ENCODE measurements at regions not wholly inside any gene's neighbourhood (a gene's known extent, or its start where the extent isn't known, plus 50 kb on each side); places are given as distances from the start of the nearest gene placed in this dataset.

- no peaks in the 10 kb centered on the region for H3K27me3 Mint-ChIP-seq
- no peak overlapping the region for H3K27ac Mint-ChIP-seq
- H3K9me3 Mint-ChIP-seq, result peaks cover 2 to 7% (median 2%) of the 10 kb centered on the region in 3 donors
- no peaks in the 10 kb centered on the region for H3K4me1 Mint-ChIP-seq
- no peak overlapping the region for H3K4me3 Mint-ChIP-seq
- H3K36me3 Mint-ChIP-seq, result no peaks in the 10 kb centered on the region
Measured at GRCh38 chr15:47484059-47484458, 233.2 kb upstream of the SEMA6D start.

- no peaks in the 10 kb centered on the region for H3K27me3 Mint-ChIP-seq
- H3K4me1 Mint-ChIP-seq, result no peaks in the 10 kb centered on the region
Measured at GRCh38 chr15:47484997-47485396, 232.3 kb upstream of the SEMA6D start.

GRCh38 chr15:47485419-47485818 is 231.9 kb upstream of the SEMA6D start:
- no peaks in the 10 kb centered on the region for H3K27me3 Mint-ChIP-seq
- no peak overlapping the region for H3K4me3 Mint-ChIP-seq
- peaks cover 0 to 3% (median 2%) of the 10 kb centered on the region in 3 donors for H3K9me3 Mint-ChIP-seq
- H3K4me1 Mint-ChIP-seq, result no peaks in the 10 kb centered on the region
- H3K36me3 Mint-ChIP-seq, result no peaks in the 10 kb centered on the region
- H3K27ac Mint-ChIP-seq, result no peak overlapping the region

More at GRCh38 chr15:47484997-47485396, 232.3 kb upstream of the SEMA6D start:
- H3K36me3 Mint-ChIP-seq, result no peaks in the 10 kb centered on the region
- H3K9me3 Mint-ChIP-seq, result peaks cover 0 to 7% (median 2%) of the 10 kb centered on the region in 3 donors
- H3K27ac Mint-ChIP-seq, result no peak overlapping the region
- H3K4me3 Mint-ChIP-seq, result no peak overlapping the region

GRCh38 chr15:47486040-47486439 is 231.3 kb upstream of the SEMA6D start:
- no peaks in the 10 kb centered on the region for H3K27me3 Mint-ChIP-seq
- no peak overlapping the region for H3K4me3 Mint-ChIP-seq
- H3K27ac Mint-ChIP-seq, result no peak overlapping the region
- peaks cover 0 to 2% (median 1%) of the 10 kb centered on the region in 3 donors for H3K9me3 Mint-ChIP-seq
- no peaks in the 10 kb centered on the region for H3K4me1 Mint-ChIP-seq
- no peaks in the 10 kb centered on the region for H3K36me3 Mint-ChIP-seq

DNA sequence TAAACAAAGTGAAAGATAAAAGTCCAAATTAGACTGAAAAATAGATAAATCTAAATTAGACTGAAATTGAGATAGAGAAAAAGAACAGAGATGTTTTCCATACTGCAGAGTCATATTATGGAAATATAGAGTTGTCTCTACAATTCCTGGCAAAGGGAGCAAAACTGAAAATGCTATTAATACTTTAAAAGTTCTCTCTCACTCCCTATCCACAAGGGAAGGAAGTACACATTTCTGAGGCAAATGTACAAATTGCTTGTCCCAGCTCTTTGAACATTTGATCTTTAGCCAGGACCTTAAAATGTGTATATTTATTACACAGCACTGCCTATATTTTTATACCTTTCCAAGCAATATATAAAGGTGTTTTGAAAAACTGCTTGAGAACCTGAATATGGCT is 225.1 kb upstream of the SEMA6D start:
- Mint-ChIP-seq H3K9me3 (peaks cover 0 to 1% (median 0%) of the 10 kb centered on the region in 3 donors), H3K36me3 (no peaks in the 10 kb centered on the region), H3K27me3 (no peaks in the 10 kb centered on the region), H3K4me1 (no peaks in the 10 kb centered on the region), H3K4me3 (no peak overlapping the region), H3K27ac (no peak overlapping the region)

DNA sequence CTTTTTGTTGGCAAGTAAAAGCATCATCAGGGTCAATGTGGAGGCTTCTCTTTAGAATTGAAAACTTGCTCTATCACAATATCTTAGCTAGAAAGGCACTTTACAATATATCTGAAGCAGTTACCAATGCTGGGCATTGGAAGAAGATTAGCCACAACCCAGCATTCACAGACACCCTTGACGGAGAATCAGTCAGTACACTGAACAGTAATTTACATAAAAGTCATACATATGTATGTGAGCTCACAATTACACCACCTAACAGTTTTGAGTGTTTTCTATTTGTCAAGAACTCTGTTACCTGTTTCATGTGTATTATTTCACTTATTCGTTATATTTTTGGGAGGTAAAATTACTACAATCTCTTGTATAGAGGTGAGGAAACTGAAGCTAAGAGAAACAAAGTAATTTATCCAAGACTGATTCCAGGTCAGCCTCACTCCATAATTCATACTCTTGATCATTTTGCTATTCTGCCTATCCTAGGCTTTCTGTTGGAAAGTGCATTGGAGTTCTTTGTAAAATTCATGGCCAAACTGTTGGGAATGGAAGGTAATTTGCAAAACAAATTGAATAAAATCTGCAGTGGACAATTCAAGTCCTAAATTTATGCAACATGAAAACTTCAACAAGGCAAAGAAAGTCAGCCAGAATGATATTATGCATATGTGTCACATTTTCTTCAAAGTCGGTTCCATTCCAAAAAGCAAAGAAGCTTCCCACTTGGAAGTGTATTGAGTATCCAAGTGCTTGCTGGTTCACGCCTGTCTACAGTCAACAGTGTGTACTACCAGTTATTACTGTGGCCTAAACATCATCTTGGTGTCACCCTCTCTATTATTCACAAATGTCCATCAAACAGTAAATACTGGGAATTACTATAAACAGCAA is 223.7 kb upstream of the SEMA6D start:
- Mint-ChIP-seq H3K27me3 (no peaks in the 10 kb centered on the region), H3K4me1 (no peaks in the 10 kb centered on the region), H3K9me3 (peaks cover 0 to 1% (median 0%) of the 10 kb centered on the region in 3 donors), H3K36me3 (no peaks in the 10 kb centered on the region), H3K27ac (no peak overlapping the region), H3K4me3 (no peak overlapping the region)

- Mint-ChIP-seq H3K36me3 (no peaks in the 10 kb centered on the region), H3K9me3 (no peaks in the 10 kb centered on the region), H3K4me3 (no peak overlapping the region), H3K4me1 (no peaks in the 10 kb centered on the region), H3K27me3 (no peaks in the 10 kb centered on the region), H3K27ac (no peak overlapping the region)
Measured at GRCh38 chr15:47496343-47497185, 220.7 kb upstream of the SEMA6D start.

- Mint-ChIP-seq H3K27me3 (no peaks in the 10 kb centered on the region), H3K4me3 (no peak overlapping the region), H3K36me3 (no peaks in the 10 kb centered on the region), H3K27ac (no peak overlapping the region), H3K4me1 (no peaks in the 10 kb centered on the region), H3K9me3 (no peaks in the 10 kb centered on the region)
Measured at GRCh38 chr15:47500842-47501241, 216.5 kb upstream of the SEMA6D start.

GRCh38 chr15:47502041-47502440 is 215.3 kb upstream of the SEMA6D start:
- Mint-ChIP-seq H3K4me1 (no peaks in the 10 kb centered on the region), H3K36me3 (no peaks in the 10 kb centered on the region), H3K9me3 (no peaks in the 10 kb centered on the region), H3K27me3 (no peaks in the 10 kb centered on the region), H3K27ac (no peak overlapping the region), H3K4me3 (no peak overlapping the region)

- H3K27ac Mint-ChIP-seq, result peak overlapping the region in 1 of 3 donors; percentile 13
- no peaks in the 10 kb centered on the region for H3K9me3 Mint-ChIP-seq
- no peaks in the 10 kb centered on the region for H3K36me3 Mint-ChIP-seq
- H3K4me1 Mint-ChIP-seq, result no peaks in the 10 kb centered on the region
- H3K27me3 Mint-ChIP-seq, result no peaks in the 10 kb centered on the region
- H3K4me3 Mint-ChIP-seq, result no peak overlapping the region
Measured at GRCh38 chr15:47503876-47504275, 213.4 kb upstream of the SEMA6D start.

- H3K4me1 Mint-ChIP-seq, result no peaks in the 10 kb centered on the region
- no peaks in the 10 kb centered on the region for H3K9me3 Mint-ChIP-seq
- H3K36me3 Mint-ChIP-seq, result no peaks in the 10 kb centered on the region
- no peaks in the 10 kb centered on the region for H3K27me3 Mint-ChIP-seq
- H3K27ac Mint-ChIP-seq, result no peak overlapping the region
- no peak overlapping the region for H3K4me3 Mint-ChIP-seq
Measured at GRCh38 chr15:47504624-47505256, 212.6 kb upstream of the SEMA6D start.

GRCh38 chr15:47505712-47506328 is 211.5 kb upstream of the SEMA6D start:
- Mint-ChIP-seq H3K4me1 (no peaks in the 10 kb centered on the region), H3K27ac (no peak overlapping the region), H3K4me3 (no peak overlapping the region), H3K9me3 (no peaks in the 10 kb centered on the region), H3K36me3 (no peaks in the 10 kb centered on the region), H3K27me3 (no peaks in the 10 kb centered on the region)

- no peaks in the 10 kb centered on the region for H3K36me3 Mint-ChIP-seq
- no peaks in the 10 kb centered on the region for H3K27me3 Mint-ChIP-seq
- H3K27ac Mint-ChIP-seq, result no peak overlapping the region
- no peaks in the 10 kb centered on the region for H3K4me1 Mint-ChIP-seq
- no peak overlapping the region for H3K4me3 Mint-ChIP-seq
- no peaks in the 10 kb centered on the region for H3K9me3 Mint-ChIP-seq
Measured at GRCh38 chr15:47506329-47507100, 210.8 kb upstream of the SEMA6D start.

Data from IgD-negative memory B cell (primary cell).